H9 (cell line): ENCODE measurements at regions not wholly inside any gene's neighbourhood (a gene's known extent, or its start where the extent isn't known, plus 50 kb on each side); places are given as distances from the start of the nearest gene placed in this dataset.
"Not testable (repeated sequence)": the region's sequence is repeated elsewhere in the genome, so short reads cannot be mapped to it uniquely, and the experiment has no call there.

Source experiments
- DNase-seq: peaks from one replicate; pipeline ENCODE4 v3.0.0-alpha.2; 2017
- H2AFZ ChIP-seq: one replicate; pipeline ENCODE4 v1.6.1; 2013; ENCODE audit warnings: mild to moderate bottlenecking, low read length, control low read depth, moderate library complexity
- H2AK5ac ChIP-seq: 2 replicates; pipeline ENCODE4 v1.6.1; 2013; ENCODE audit warnings: low read length, control low read depth, mixed read lengths; ENCODE audit not compliant: insufficient read length
- H2BK120ac ChIP-seq: one replicate; pipeline ENCODE4 v1.6.1; 2013; ENCODE audit warnings: low read depth, mild to moderate bottlenecking, low read length, control low read depth, inconsistent platforms; ENCODE audit not compliant: poor library complexity, severe bottlenecking
- H2BK12ac ChIP-seq: 2 replicates; pipeline ENCODE4 v1.6.1; 2013; ENCODE audit warnings: low read length, control low read depth, mixed read lengths, low read depth; ENCODE audit not compliant: insufficient read length
- H2BK15ac ChIP-seq: 2 replicates; pipeline ENCODE4 v1.6.1; 2013; ENCODE audit warnings: low read depth, low read length, control low read depth
- H2BK20ac ChIP-seq: one replicate; pipeline ENCODE4 v1.6.1; 2013; ENCODE audit warnings: low read depth, mild to moderate bottlenecking, low read length, control low read depth, inconsistent platforms; ENCODE audit not compliant: poor library complexity, severe bottlenecking
- H2BK5ac ChIP-seq: 2 replicates; pipeline ENCODE4 v1.6.1; 2013; ENCODE audit warnings: low read length, control low read depth, mixed read lengths; ENCODE audit not compliant: insufficient read length
- H3K14ac ChIP-seq: 2 replicates; pipeline ENCODE4 v1.6.1; 2013; ENCODE audit warnings: low read length, control low read depth; ENCODE audit not compliant: insufficient read depth
- H3K18ac ChIP-seq: 2 replicates; pipeline ENCODE4 v1.6.1; 2013; ENCODE audit warnings: low read depth, mild to moderate bottlenecking, mixed read lengths, low read length, control low read depth; ENCODE audit not compliant: insufficient read length
- H3K23ac ChIP-seq: 2 replicates; pipeline ENCODE4 v1.6.1; 2013; ENCODE audit warnings: low read length, control low read depth, mixed read lengths, low read depth; ENCODE audit not compliant: insufficient read length
- H3K23me2 ChIP-seq: 2 replicates; pipeline ENCODE4 v1.6.1; 2013; ENCODE audit warnings: low read depth, mild to moderate bottlenecking, mixed read lengths, low read length, control low read depth; ENCODE audit not compliant: insufficient read length, poor library complexity, severe bottlenecking
- H3K27ac ChIP-seq: 2 replicates; pipeline ENCODE4 v1.5.1; 2013; ENCODE audit warnings: low read length, control low read depth, mixed read lengths, low read depth; ENCODE audit not compliant: insufficient read length
- H3K27me3 ChIP-seq: 2 replicates; pipeline ENCODE4 v1.6.1; 2013; ENCODE audit warnings: low read length, control low read depth, inconsistent platforms; ENCODE audit not compliant: insufficient read depth
- H3K4ac ChIP-seq: 2 replicates; pipeline ENCODE4 v1.6.1; 2013; ENCODE audit warnings: low read depth, mild to moderate bottlenecking, control low read depth, inconsistent platforms, low read length, moderate library complexity
- H3K4me1 ChIP-seq: 2 replicates; pipeline ENCODE4 v1.6.1; 2013; ENCODE audit warnings: low read length, control low read depth, inconsistent platforms; ENCODE audit not compliant: insufficient read depth
- H3K4me2 ChIP-seq: 2 replicates; pipeline ENCODE4 v1.6.1; 2013; ENCODE audit warnings: low read length, control low read depth, mixed read lengths; ENCODE audit not compliant: insufficient read length, insufficient read depth
- H3K56ac ChIP-seq: 2 replicates; pipeline ENCODE4 v1.6.1; 2013; ENCODE audit warnings: low read depth, mild to moderate bottlenecking, mixed read lengths, low read length, control low read depth; ENCODE audit not compliant: insufficient read length
- H3K79me1 ChIP-seq: 2 replicates; pipeline ENCODE4 v1.6.1; 2013; ENCODE audit warnings: low read depth, mild to moderate bottlenecking, moderate library complexity, low read length, control low read depth, inconsistent platforms; ENCODE audit not compliant: insufficient read depth, poor library complexity, severe bottlenecking
- H3K79me2 ChIP-seq: 2 replicates; pipeline ENCODE4 v1.6.1; 2013; ENCODE audit warnings: low read length, control low read depth, inconsistent platforms; ENCODE audit not compliant: insufficient read depth
- H3K9ac ChIP-seq: 2 replicates; pipeline ENCODE4 v1.6.1; 2013; ENCODE audit warnings: low read length, control low read depth, mixed read lengths; ENCODE audit not compliant: insufficient read length; ENCODE audit errors: extremely low read depth
- H3K9me3 ChIP-seq: one replicate; pipeline ENCODE4 v1.6.1; 2013; ENCODE audit warnings: low read depth, low read length, inconsistent platforms; ENCODE audit not compliant: control insufficient read depth
- H3T11ph ChIP-seq: one replicate; pipeline ENCODE4 v1.6.1; 2013; ENCODE audit warnings: mild to moderate bottlenecking, low read length, control low read depth, inconsistent platforms
- H4K20me1 ChIP-seq: one replicate; pipeline ENCODE4 v1.6.1; 2013; ENCODE audit not compliant: control insufficient read depth, insufficient read length, insufficient read depth
- H4K5ac ChIP-seq: 2 replicates; pipeline ENCODE4 v1.6.1; 2013; ENCODE audit warnings: low read depth, mild to moderate bottlenecking, mixed read lengths, low read length, control low read depth; ENCODE audit not compliant: insufficient read length
- H4K8ac ChIP-seq: replicated peaks from 2 replicates; pipeline ENCODE4 v1.6.1; 2013; ENCODE audit warnings: low read length, control low read depth, mixed read lengths, low read depth; ENCODE audit not compliant: insufficient read length
- H4K91ac ChIP-seq: 2 replicates; pipeline ENCODE4 v1.6.1; 2013; ENCODE audit warnings: low read depth, mild to moderate bottlenecking, moderate library complexity, mixed read lengths, low read length, control low read depth; ENCODE audit not compliant: insufficient read length
- H3K27ac Mint-ChIP-seq, 3 experiments: 2 replicates in 2 of 3; 3 replicates in 1 of 3; pipeline ENCODE4 v1.8.0; 2020 to 2021; ENCODE audit warnings: mixed read lengths in 3 of 3, mild to moderate bottlenecking in 1 of 3, moderate library complexity in 1 of 3
- H3K27me3 Mint-ChIP-seq: 2 replicates; pipeline ENCODE4 v1.8.0; 2021; ENCODE audit warnings: low read depth, mild to moderate bottlenecking, moderate library complexity, mixed read lengths
- H3K36me3 Mint-ChIP-seq, 3 experiments: 2 replicates in 2 of 3; 3 replicates in 1 of 3; pipeline ENCODE4 v1.8.0; 2020 to 2021; ENCODE audit warnings: low read depth in 3 of 3, mixed read lengths in 3 of 3; ENCODE audit not compliant: insufficient read depth in 1 of 3
- H3K4me1 Mint-ChIP-seq, 2 experiments: 2 replicates each; pipeline ENCODE4 v1.8.0; 2020; ENCODE audit warnings: mixed read lengths in 2 of 2
- H3K4me3 Mint-ChIP-seq, 2 experiments: 2 replicates in 1 of 2; 3 replicates in 1 of 2; pipeline ENCODE4 v1.8.0; 2020 to 2021; ENCODE audit warnings: mild to moderate bottlenecking in 2 of 2, mixed read lengths in 2 of 2, moderate library complexity in 1 of 2
- H3K9me3 Mint-ChIP-seq, 2 experiments: 2 replicates in 1 of 2; 3 replicates in 1 of 2; pipeline ENCODE4 v1.8.0; 2020; ENCODE audit warnings: mild to moderate bottlenecking in 2 of 2, mixed read lengths in 2 of 2, moderate library complexity in 1 of 2
- CTCF ChIP-seq: fragments of 200-600 bp; sonication (generic); conservative IDR thresholded peaks from 3 replicates; pipeline ENCODE4 v1.8.0; 2021; ENCODE audit warnings: antibody characterized with exemption, mild to moderate bottlenecking
- WGBS: extraction: QIAGEN DNeasy Blood & Tissue Kit; methylation state at CpG from one replicate; pipeline ENCODE4 v1.1.7; 2013; ENCODE audit warnings: missing lambda C conversion rate, low lambda C conversion rate, mixed read lengths; ENCODE audit not compliant: insufficient read length; ENCODE audit errors: extremely low coverage; 5-methylcytosine and 5-hydroxymethylcytosine counted together

- Mint-ChIP-seq H3K36me3 (no peaks in the 10 kb centered on the region), H3K27ac (no peak overlapping the region), H3K4me3 (no peak overlapping the region), H3K27me3 (no peaks in the 10 kb centered on the region), H3K4me1 (0 out of 4 replicates have a peak, but pooled peaks cover 0 to 3% of the 10 kb centered on the region in 2 experiments), H3K9me3 (peaks cover 2 to 3% of the 10 kb centered on the region in 2 experiments; a peak in 1 of 5 replicates)
- H3K27ac ChIP-seq: no peak overlapping the region
- H3K4me2 ChIP-seq: no peak overlapping the region
- no peak overlapping the region for H2AFZ ChIP-seq
- no peak overlapping the region for H2AK5ac ChIP-seq
- no peaks in the 10 kb centered on the region for H3K79me1 ChIP-seq
- no peak overlapping the region for H3K56ac ChIP-seq
- no peaks in the 10 kb centered on the region for H3K23me2 ChIP-seq
- no peak overlapping the region for H4K8ac ChIP-seq
- H3K14ac ChIP-seq: no peak overlapping the region
- no peak overlapping the region for H2BK20ac ChIP-seq
- no peak overlapping the region for H3K9ac ChIP-seq
- no peaks in the 10 kb centered on the region for H3K27me3 ChIP-seq
- H3K4ac ChIP-seq: no peak overlapping the region
- no peak overlapping the region for H4K5ac ChIP-seq
- no peak overlapping the region for H2BK15ac ChIP-seq
- WGBS: no CpG with 5 or more reads among the region's 3 CpGs
- H3T11ph ChIP-seq: no peak overlapping the region
- DNase-seq: peak; percentile 57
- no peak overlapping the region for H2BK5ac ChIP-seq
- H3K23ac ChIP-seq: no peak overlapping the region
- no peaks in the 10 kb centered on the region for H3K4me1 ChIP-seq
- H3K9me3 ChIP-seq: no peaks in the 10 kb centered on the region
- no peak overlapping the region for H3K18ac ChIP-seq
- H2BK120ac ChIP-seq: no peak overlapping the region
- H4K20me1 ChIP-seq: no peaks in the 10 kb centered on the region
- no peak overlapping the region for H4K91ac ChIP-seq
- peak; percentile 86 for TF ChIP-seq CTCF
- H2BK12ac ChIP-seq: no peak overlapping the region
- no peaks in the 10 kb centered on the region for H3K79me2 ChIP-seq
These were observed 247.4 kb downstream of the GALC start for GRCh38 chr14:87745507-87746118.

- not testable (repeated sequence) for DNase-seq, H3K27me3 Mint-ChIP-seq, H3K18ac ChIP-seq, H2BK20ac ChIP-seq, H3K27me3 ChIP-seq, H3K27ac Mint-ChIP-seq, H3K79me2 ChIP-seq, H3K4ac ChIP-seq, H3K23ac ChIP-seq, H4K91ac ChIP-seq, H2BK12ac ChIP-seq, H3K56ac ChIP-seq, H2BK120ac ChIP-seq, H3K4me2 ChIP-seq, H3K4me1 ChIP-seq, H3K14ac ChIP-seq, H3K4me3 Mint-ChIP-seq, H2AK5ac ChIP-seq, H2BK5ac ChIP-seq, H3K27ac ChIP-seq, H3T11ph ChIP-seq, H4K8ac ChIP-seq, H2AFZ ChIP-seq, H2BK15ac ChIP-seq, H4K5ac ChIP-seq, H3K4me1 Mint-ChIP-seq, H3K79me1 ChIP-seq, H3K9me3 ChIP-seq, H3K9ac ChIP-seq, H4K20me1 ChIP-seq, H3K23me2 ChIP-seq
- WGBS: no CpG with 5 or more reads among the region's 49 CpGs
- H3K36me3 Mint-ChIP-seq: peaks cover 0 to 12% (median 0%) of the 10 kb centered on the region in 3 experiments; a peak in 1 of 7 replicates
- H3K9me3 Mint-ChIP-seq: peaks cover 11 to 13% of the 10 kb centered on the region in 2 experiments
These were observed 258.2 kb downstream of the GALC start for GRCh38 chr14:87734577-87735360.
